ENCODE measurements at regions not wholly inside any gene's neighbourhood (a gene's known extent, or its start where the extent isn't known, plus 50 kb on each side); places are given as distances from the start of the nearest gene placed in this dataset.
A peak's percentile ranks its signal among the peaks of the same experiment; 100 is the strongest.
"Not testable (repeated sequence)": the region's sequence is repeated elsewhere in the genome, so short reads cannot be mapped to it uniquely, and the experiment has no call there.

DNA sequence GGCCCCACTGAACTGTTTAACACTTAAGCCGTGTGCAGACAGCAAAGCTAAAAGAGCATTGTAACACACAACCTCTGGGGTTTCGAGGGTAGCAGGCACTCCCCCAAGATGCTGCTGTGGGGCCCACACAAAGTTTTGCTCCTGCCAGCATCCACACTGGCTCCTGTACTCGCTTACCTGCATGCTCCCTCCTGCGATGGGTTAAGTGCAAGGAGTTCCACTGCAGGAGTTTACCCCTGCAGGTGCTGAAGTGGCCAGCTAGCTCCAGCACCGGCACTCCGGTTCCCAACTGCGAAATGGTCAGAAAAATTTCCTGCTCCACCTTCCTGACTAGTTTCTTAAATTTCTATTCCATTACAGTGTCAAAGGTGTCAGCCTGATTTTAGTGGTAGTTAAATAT, 443.5 kb downstream of the PCDH10 start:
- no peak for DNase-seq (ENCODE audit: low read depth)

DNA sequence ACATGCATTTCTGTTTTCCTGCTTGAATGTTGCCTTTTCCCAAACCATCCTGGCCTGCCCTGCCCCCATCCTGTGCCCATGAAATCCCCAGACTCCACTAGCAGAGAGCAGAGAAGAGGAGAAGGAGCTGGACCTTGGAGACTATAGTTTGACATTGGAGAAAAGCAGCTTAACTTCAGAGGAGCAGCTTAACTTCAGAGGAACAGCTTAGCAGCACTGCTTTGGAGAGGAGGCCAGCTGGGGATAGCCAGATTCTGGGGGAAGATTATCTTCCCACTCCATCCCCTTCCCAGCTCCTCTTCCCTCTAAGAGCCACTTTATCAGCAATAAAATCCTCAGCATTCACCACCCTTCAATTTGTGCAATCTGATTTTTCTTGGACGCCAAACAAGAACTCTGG, 443.0 kb downstream of the PCDH10 start:
- no peak for DNase-seq (ENCODE audit: low read depth)

DNA sequence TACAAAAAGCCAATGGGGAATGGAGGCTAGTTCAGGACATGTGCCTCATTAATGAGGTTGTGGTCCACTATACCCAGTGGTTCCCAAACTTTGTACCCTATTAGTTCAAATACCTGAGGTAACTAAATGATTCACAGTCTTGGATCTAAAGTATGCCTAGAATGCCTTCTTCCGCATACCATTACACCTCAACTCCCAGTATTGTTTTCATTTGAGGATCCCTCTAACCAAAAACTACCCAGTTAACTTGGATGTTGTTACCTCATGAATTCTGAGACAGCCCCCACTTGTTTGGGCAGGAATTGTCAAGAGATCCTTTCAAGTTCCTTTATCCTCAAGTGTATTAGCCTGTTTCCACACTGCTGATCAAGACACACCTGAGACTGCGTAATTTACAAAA, 439.2 kb downstream of the PCDH10 start:
- DNase-seq (ENCODE audit: low read depth): no peak

DNA sequence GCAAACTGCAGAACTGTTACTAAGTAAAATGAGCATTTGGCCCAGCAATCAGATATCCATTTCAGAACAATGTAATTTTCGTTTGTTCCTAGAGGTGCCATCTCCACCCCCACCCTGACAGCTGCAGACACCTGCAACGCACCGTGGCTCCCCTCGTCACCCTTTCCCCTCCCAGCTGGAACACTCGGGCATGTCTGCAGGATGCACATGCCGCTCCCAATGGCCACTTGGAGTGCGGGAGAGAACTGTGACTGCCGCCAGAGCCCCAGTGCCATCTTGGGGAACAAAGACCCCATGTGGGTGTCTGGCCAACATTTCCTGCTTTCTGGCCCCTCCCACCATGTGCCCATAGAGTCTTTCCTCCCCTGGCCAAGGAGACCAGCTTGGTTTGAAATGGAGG, 436.2 kb downstream of the PCDH10 start:
- DNase-seq (ENCODE audit: low read depth): no peak

DNA sequence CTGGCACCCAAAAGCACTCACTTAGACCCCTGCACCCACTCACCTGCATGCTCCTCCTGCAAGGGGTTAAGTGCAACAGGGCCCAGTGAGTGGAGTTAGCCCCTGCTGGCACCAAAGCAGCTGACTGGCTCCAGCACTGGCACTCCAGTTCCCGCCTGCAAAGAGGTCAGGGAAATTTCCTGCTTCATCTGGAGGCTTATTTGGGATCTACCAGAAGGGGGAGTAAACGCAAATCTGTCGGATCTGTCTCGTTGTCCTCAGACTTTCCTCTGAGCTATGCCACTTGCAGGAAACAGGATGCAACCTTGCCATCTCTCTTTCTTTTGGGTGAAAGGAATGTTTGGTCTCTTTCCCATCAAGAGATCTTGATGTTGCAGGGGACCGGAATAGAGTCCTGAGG, 435.6 kb downstream of the PCDH10 start:
- no peak for DNase-seq (ENCODE audit: low read depth)

DNA sequence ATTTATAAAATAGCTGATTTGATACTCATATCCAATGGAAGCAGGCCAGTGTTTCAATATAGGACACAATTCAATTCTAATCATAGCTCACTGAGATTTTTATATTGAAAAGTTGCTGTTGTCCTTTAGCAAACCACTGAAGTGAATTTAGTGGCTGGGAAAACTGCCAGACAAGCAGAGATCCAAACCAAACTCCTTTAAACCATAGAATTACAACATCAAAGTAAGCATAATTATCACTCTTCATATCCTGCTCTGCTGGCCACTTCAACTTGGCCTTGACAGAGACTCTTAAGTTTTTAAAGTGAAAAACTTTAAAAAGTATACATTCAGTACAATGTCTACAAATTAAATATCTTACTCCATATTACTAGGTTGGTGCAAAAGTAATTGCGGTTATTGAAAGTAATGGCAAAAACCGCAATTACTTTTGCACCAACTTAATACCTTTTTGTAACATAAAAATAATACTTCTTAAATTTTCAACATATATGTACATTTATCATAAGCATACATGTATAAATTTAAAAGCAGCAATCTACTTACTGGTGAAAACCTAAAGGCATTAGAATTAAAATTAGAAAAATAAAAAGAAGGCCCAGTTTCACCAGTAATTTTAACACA, 433.0 kb downstream of the PCDH10 start:
- DNase-seq (ENCODE audit: low read depth): peak; percentile 78

DNA sequence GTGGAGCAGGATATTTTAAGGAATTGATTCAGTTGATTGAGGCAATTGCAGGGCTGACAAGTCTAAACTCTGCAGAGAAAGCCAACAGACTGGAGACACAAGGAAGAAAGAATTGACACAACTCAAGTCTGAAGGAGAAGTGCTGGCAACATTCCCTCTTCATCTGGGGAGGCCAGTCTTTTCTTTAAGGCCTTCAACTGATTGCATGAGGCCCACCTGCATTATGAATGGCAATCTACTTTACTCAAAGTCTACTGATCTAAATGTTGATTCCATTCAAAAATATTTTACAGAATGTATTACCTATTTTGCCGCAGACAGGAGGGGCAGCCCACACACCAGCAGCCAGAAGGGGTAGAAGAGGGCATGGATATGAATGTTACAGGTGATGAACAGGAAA, 425.2 kb downstream of the PCDH10 start:
- DNase-seq (ENCODE audit: low read depth): no peak

DNA sequence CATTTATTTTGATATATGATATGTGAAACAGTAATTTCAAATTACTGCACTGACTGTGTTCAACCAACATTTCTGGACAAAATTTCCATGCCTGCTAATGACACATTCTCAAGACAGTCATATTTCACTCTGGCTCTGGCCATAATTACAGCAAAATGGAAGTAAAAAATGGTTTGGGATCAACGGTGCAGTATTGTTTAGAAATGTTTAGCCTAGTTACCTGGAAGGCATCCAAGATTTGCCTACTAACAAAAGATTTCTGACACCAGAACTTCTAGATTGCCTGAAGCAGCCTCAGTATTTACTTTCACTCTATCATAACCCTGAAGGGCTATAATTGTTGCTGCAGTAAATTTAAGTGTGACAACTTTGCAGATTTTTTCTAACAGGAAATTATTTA, 416.3 kb downstream of the PCDH10 start:
- DNase-seq (ENCODE audit: low read depth): peak; percentile 85

DNA sequence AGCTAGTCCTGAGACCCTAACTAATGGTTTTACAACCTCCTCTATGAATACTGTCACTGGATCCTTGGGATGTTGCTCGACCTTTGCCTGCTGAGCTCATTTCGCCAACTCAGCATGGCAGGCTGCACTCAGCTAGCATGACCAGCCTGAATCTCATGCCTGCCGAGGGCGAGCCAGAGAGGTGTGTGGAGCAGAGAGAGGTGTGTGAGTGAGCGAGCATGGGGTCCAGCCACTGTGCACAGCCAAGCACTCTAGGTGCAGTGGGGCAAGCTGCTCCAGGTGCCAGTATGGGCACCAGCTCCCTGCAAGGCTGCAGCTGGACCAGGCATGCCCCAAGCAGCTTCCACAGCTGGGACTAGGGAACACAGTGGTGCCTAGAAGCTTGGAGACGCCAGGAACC, 410.9 kb downstream of the PCDH10 start:
- DNase-seq (ENCODE audit: low read depth): no peak

DNA sequence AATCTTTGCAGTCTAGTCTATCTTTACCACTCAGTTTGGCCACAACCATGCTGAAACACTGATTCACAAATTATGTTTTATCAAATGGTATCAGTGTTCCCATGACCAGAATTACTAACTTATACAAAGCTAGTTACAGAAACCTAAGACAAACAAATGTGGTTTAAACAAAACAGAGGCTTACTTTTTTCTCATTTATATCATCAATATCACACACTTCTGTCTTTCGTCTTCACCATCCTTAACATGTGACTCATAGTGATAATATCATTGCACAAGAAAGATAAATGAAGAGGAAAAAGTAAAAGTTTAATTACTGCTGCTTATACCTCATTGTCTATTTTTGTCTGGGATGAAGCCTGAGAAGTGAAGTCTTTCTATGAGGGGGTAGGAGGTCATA, 406.6 kb downstream of the PCDH10 start:
- peak; percentile 76 for DNase-seq (ENCODE audit: low read depth)

DNA sequence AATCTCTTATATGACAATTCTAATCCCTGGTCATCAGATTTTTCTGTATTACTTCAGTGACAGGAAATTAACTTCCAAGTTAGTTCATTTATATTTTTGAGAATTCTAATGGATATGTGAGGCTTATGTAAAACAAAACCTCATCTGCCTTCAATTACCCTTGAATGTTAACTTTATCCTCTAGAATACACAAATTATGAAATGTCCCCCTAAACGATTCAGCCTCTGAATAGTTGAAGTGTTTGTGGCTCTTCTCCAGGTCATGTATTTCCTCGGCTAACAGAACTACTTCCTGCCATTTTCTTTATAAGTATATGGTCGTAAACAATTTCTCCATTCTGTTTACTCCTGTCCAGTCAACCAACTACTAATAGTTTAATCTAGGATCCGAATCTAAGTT, 401.3 kb downstream of the PCDH10 start:
- no peak for DNase-seq (ENCODE audit: low read depth)

DNA sequence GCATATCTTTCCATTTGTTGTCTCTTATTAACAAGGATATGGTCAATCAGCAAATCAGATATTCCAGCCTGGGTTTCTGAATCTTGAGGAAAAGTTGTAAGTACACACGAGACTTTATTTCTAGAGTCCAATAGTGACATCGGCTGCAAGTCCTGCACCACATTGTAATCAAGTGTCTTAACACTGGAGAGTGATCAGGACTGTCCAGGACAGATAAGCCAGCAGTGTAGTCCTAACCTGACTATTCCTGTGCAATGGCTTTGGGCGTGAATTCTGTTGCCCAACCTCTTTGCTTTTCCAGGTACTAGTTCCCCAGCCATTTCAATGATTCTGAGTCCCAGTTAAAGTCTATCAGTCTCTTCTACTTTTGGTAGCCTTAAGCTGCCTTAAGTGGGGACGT, 395.0 kb downstream of the PCDH10 start:
- DNase-seq (ENCODE audit: low read depth): no peak

DNA sequence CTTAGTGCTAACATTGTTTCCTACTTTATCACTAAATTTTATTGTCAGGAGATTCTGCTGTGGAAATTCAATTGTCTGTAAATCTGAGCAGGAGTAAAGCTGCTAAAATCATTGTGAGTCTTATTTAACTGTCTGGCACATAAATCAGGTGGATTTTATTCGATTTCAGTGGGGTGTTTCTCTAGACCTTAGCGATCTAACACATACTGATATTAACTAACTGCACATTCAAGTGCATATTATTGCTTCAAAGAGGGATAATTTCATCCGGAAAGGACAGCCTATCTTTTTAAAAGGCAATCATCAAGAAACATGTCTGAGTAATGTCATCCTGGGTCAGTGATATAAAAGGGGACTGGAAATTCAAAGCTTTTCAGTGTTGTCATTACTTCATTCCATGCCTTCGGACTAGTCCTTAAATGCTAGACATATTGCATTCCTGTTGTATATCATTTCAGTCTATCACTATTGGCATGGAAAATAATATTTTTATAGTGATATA, 388.7 kb downstream of the PCDH10 start:
- no peak for DNase-seq (ENCODE audit: low read depth)

DNA sequence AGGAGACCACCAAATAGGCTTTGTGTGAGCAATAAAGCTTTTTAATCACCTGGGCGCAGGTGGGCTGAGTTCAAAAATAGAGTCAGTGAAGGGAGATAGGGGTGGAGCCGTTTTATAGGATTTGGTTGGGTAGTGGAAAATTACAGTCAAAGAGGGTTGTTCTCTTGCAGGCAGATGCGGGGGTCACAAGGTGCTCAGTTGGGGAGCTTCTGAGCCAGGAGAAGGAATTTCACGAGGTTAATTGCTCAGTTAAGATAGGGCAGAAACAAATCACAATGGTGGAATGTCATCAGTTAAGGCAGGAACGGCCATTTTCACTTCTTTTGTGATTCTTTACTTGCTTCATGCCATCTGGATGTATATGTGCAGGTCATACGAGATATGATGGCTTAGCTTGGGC, 385.1 kb downstream of the PCDH10 start:
- DNase-seq (ENCODE audit: low read depth): not testable (repeated sequence)

DNA sequence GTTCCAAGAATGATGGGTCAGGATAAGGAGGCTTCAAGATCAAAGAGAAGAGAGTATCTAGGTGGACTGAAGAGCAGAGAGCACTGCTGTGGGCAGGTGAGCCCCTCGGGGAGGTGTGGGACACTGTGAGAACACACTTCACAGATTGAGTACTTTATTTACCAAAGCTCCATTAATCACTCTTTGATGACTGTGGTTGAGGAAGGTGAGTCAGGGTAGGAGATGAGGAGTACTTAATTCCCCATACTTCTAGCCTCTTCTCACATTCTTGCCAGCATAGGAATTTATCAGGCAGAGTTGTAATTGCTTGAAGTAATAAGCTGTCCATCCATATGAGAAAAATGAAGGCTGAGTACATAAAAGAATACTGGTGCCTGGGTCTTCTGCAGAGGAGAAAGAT, 375.3 kb downstream of the PCDH10 start:
- DNase-seq (ENCODE audit: low read depth): peak; percentile 19

DNA sequence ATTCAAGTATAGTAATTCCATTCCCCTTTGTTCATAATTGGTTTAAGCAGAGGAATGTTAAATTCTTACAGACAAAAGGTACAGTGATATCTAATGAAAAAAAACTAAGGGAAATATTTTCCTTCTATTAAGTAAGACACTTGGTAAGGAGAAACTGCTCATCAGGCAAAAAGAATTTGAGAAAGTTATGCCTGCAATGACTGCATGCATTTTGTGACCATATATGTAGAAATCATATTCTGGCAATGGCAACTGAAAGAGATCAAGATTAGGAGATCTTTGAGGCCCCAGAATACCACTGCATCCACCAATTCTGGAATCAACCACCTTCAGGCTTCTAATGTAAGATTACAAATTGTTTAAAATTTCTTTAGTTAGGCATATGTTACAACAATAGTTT, 364.8 kb downstream of the PCDH10 start:
- DNase-seq (ENCODE audit: low read depth): peak; percentile 64

DNA sequence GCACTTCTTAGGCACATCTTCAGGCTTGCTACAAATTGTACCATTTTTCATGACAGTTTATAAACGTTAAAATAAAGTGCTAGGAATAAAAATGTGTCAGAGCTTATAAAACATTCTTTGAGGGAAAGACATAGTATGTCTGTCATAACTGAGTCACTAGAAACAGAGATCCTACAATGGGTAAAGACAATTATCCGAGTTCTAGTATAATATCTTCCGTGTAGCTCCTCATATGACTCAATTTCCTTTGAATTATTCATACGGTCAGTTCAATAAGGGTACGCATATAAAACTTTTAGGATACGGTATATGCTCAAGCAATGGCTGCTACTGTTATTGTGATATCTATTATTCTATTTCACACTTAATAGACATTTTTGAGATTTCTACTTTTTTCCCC, 349.1 kb downstream of the PCDH10 start:
- no peak for DNase-seq (ENCODE audit: low read depth)

DNA sequence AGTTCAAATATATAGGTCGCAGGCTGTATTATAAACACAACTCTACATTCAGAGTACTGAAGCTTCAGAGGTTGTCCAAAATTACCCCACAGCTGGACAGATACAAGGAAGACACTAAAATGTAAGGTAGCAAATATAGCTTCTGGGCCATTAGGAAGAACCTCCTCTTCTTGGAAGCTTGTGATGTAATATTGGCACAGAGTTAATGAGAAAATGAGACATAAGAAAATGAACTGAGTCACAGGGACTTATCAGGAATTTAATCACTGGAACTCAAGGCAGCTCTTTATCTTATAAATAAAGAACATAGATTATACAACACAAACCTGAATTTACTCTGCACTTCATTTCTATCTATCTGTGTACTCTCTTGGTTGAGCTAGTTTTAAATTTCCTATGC, 344.7 kb downstream of the PCDH10 start:
- peak; percentile 74 for DNase-seq (ENCODE audit: low read depth)

DNA sequence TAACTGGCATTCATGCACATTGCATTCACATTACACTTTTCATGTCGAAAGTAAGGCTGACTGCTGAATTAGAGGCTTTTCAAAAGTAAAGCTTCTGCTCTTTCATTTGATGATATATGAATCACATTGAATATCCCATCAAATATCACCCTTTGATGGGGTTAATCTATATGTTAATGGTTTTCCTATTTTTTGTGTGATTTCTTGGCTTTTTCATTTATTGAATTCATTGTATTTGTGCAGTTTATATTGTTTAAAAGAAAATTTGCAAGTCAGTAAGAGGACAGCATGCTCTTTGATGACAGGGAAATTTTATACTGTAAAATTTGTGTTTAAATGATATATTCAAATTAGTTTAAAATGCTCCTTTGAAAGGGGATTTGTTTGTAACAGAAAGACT, 344.1 kb downstream of the PCDH10 start:
- no peak for DNase-seq (ENCODE audit: low read depth)

DNA sequence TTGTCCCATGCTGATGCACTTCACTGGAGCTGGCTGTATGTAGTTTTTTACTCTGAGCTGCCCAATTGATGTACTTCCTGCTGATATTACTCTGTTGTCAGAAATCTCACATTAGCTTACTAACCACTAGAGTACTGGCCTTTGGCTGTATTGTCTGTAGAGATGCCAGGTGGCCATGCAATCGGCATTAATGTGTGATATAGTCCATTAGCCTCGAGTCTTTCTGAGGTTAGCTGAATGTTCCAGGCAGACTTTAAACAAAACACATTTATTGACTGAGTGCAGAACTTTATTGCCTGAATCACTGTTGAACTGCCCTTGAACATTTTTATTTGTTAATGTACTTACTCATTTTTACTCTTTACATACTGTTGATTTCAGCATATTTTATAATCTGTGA, 335.2 kb downstream of the PCDH10 start:
- DNase-seq (ENCODE audit: low read depth): no peak

DNA sequence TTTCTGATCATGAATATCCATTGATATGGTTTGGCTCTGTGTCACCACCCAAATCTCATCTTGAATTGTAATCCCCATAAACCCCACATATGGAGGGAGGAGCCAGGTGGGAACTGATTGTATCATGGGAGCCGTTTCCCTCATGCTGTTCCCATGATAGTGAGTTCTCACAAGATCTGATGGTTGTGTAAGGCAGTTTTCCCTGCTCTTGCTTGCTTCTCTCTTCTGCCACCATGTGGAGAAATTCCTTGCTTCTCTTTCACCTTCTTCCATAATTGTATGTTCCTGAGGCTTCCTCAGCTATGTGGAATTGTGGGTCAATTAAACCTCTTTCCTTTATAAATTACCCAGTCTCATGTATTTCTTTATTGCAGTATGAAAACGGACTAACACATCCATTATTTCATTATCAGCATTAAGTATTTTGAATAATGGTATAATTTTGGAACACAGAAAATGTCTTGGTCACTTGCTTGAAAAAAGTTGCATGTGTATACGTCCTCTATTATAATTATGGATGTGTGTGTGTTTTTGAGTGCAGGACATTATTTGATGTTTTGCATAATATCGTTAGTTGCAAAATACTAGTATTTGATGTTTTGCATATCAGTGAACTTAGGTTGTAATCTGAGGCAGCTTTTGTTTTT, 334.6 kb downstream of the PCDH10 start:
- DNase-seq (ENCODE audit: low read depth): peak; percentile 82

DNA sequence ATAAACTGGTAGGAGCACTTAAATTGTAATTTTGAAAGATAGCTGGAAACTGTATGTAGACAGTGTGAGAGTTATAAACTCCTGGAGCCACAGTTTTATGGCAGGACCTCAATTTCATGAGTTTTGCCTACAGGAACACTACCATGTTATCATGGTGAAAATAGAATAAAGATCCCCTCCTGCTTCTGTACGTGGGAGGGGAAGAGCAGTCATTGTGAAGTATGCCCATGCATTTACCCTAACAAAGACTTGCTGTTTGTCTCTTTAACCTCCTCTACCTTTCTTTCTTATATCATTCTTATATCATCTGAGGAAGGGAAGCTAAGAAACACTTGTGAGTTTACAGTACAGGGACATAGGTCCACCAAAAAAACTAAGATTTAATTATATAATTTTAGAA, 327.0 kb downstream of the PCDH10 start:
- no peak for DNase-seq (ENCODE audit: low read depth)

DNA sequence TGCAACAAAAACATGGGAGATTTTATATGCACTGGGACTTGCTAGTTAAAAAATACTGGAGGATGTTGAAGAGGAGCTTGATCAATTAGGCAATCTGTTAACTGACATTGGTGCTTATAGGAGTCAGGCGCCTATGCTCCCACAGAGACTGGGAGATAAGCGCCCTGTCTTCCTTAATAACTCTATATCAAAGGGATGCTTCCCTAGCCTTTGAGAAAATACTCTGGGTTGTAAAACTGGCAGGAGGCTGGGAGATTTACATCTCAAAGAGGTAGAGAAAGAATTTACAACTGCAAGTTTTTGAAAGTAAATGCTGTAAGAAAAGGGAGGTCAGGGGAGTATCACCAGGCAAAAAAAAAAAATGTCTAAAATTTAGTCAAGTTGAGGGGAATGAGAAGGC, 325.4 kb downstream of the PCDH10 start:
- DNase-seq (ENCODE audit: low read depth): no peak

DNA sequence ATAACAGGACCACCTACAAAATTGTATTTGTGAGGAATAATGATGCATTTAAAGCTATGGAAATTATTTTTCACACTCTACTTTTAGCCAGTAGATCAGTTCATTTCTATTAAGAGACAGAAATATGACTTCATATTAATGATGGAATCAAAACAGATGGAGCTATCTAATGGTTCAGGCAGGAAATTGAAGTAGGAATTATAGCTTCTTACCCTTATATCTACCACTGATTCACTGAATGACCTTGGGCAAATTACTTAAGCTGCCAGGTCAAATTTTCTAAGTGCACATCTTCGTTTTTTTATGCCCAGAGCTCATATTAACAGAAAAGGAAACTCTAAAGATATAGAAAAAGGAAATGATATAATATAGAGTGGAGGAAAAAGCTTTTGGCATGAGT, 323.1 kb downstream of the PCDH10 start:
- no peak for DNase-seq (ENCODE audit: low read depth)

Measured in amniotic epithelial cell (primary cell).